ENCODE measurements at regions not wholly inside any gene's neighbourhood (a gene's known extent, or its start where the extent isn't known, plus 50 kb on each side); places are given as distances from the start of the nearest gene placed in this dataset.

GRCh38 chr1:201660931-201661822 lies 122.2 kb downstream of the NAV1 start:
- DNase-seq (ENCODE audit: low read depth, low spot score) (no peak), ATAC-seq (no peak)
- no peaks in the 10 kb centered on the region for H3K36me3 ChIP-seq (ENCODE audit: control insufficient read depth, insufficient read depth, low read length)
- in situ Hi-C loops (cut with HindIII; ENCODE audit: low pct_unique_long_range_greater_than_20kb, low sequenced_read_pairs) (no loop called here), intact Hi-C loops (cut with micrococcal nuclease; ENCODE audit: unreplicated experiment) (no loop called here)
- CTCF ChIA-PET, result no interaction called here
- BruUV-seq (replicated peaks), result no TSS peak
- H3K27ac ChIP-seq (ENCODE audit: low read length), result no peak overlapping the region
- no peak for TF ChIP-seq SIN3A (IDR thresholded peaks at IDR 0.05; ENCODE audit: borderline replicate concordance, insufficient read depth, low read depth, low read length)
- TF ChIP-seq TCF7L2 (IDR thresholded peaks at IDR 0.05; ENCODE audit: low read depth, low read length), result no peak
- no peak; a peak in 1 of 4 replicates for TF ChIP-seq REST (IDR thresholded peaks at IDR 0.05; ENCODE audit: insufficient read depth in 1 of 2, low read depth in 2 of 2, low read length in 1 of 2)
- no peak for TF ChIP-seq POLR2AphosphoS5 (IDR thresholded peaks at IDR 0.05; ENCODE audit: low read depth, low read length)
- no peak for TF ChIP-seq CTCF (IDR thresholded peaks at IDR 0.05)
- H3K27me3 ChIP-seq (ENCODE audit: control insufficient read depth, insufficient read depth, low read length), result no peaks in the 10 kb centered on the region
- H3K9me3 ChIP-seq (ENCODE audit: control insufficient read depth, insufficient read depth, low read depth, low read length), result no peaks in the 10 kb centered on the region
- H3K4me1 ChIP-seq (ENCODE audit: control insufficient read depth, insufficient read depth, low read length), result no peaks in the 10 kb centered on the region
- POLR2A ChIA-PET, result interaction anchor here (0.5 kb wide), 1 partner anchor 33 kb away, joined by 8 read pairs; no protein-coding TSS in a partner anchor
- H3K4me3 ChIP-seq (ENCODE audit: low read depth in 2 of 2, low read length in 2 of 2), result no peak overlapping the region

- intact Hi-C loops (cut with micrococcal nuclease; ENCODE audit: unreplicated experiment), result no loop called here
These were observed 123.0 kb downstream of the NAV1 start for GRCh38 chr1:201661823-201662359.

GRCh38 chr1:201662646-201663045 lies 123.7 kb downstream of the NAV1 start:
- ChIA-PET POLR2A (no interaction called here), CTCF (no interaction called here)
- H3K4me1 ChIP-seq (ENCODE audit: control insufficient read depth, insufficient read depth, low read length), result no peaks in the 10 kb centered on the region
- no peak overlapping the region for H3K27ac ChIP-seq (ENCODE audit: low read length)
- no peaks in the 10 kb centered on the region for H3K9me3 ChIP-seq (ENCODE audit: control insufficient read depth, insufficient read depth, low read depth, low read length)
- H3K4me3 ChIP-seq (ENCODE audit: low read depth in 2 of 2, low read length in 2 of 2), result no peak overlapping the region
- TF ChIP-seq SIN3A (IDR thresholded peaks at IDR 0.05; ENCODE audit: borderline replicate concordance, insufficient read depth, low read depth, low read length) (no peak), TCF7L2 (IDR thresholded peaks at IDR 0.05; ENCODE audit: low read depth, low read length) (no peak), POLR2AphosphoS5 (IDR thresholded peaks at IDR 0.05; ENCODE audit: low read depth, low read length) (no peak), CTCF (IDR thresholded peaks at IDR 0.05) (no peak)
- no peaks in the 10 kb centered on the region for H3K27me3 ChIP-seq (ENCODE audit: control insufficient read depth, insufficient read depth, low read length)
- H3K36me3 ChIP-seq (ENCODE audit: control insufficient read depth, insufficient read depth, low read length), result no peaks in the 10 kb centered on the region
- intact Hi-C loops (cut with micrococcal nuclease; ENCODE audit: unreplicated experiment) (no loop called here), in situ Hi-C loops (cut with HindIII; ENCODE audit: low pct_unique_long_range_greater_than_20kb, low sequenced_read_pairs) (no loop called here)
- no TSS peak for BruUV-seq (replicated peaks)
- ATAC-seq, result no peak
- DNase-seq (ENCODE audit: low read depth, low spot score), result no peak

More at GRCh38 chr1:201661823-201662359, 123.0 kb downstream of the NAV1 start:
- DNase-seq (ENCODE audit: low read depth, low spot score) (no peak), ATAC-seq (no peak)
- TF ChIP-seq POLR2AphosphoS5 (IDR thresholded peaks at IDR 0.05; ENCODE audit: low read depth, low read length), result no peak
- ChIA-PET CTCF (no interaction called here), POLR2A (interaction anchor here (0.5 kb wide), 1 partner anchor 34 kb away, joined by 8 read pairs; no protein-coding TSS in a partner anchor)
- H3K27me3 ChIP-seq (ENCODE audit: control insufficient read depth, insufficient read depth, low read length), result no peaks in the 10 kb centered on the region
- no peaks in the 10 kb centered on the region for H3K36me3 ChIP-seq (ENCODE audit: control insufficient read depth, insufficient read depth, low read length)
- BruUV-seq (replicated peaks), result no TSS peak
- no peak overlapping the region for H3K4me3 ChIP-seq (ENCODE audit: low read depth in 2 of 2, low read length in 2 of 2)
- no peaks in the 10 kb centered on the region for H3K4me1 ChIP-seq (ENCODE audit: control insufficient read depth, insufficient read depth, low read length)
- H3K27ac ChIP-seq (ENCODE audit: low read length), result no peak overlapping the region
- in situ Hi-C loops (cut with HindIII; ENCODE audit: low pct_unique_long_range_greater_than_20kb, low sequenced_read_pairs), result no loop called here
- H3K9me3 ChIP-seq (ENCODE audit: control insufficient read depth, insufficient read depth, low read depth, low read length), result no peaks in the 10 kb centered on the region
